ENCODE measurements at regions not wholly inside any gene's neighbourhood (a gene's known extent, or its start where the extent isn't known, plus 50 kb on each side); places are given as distances from the start of the nearest gene placed in this dataset.

DNA sequence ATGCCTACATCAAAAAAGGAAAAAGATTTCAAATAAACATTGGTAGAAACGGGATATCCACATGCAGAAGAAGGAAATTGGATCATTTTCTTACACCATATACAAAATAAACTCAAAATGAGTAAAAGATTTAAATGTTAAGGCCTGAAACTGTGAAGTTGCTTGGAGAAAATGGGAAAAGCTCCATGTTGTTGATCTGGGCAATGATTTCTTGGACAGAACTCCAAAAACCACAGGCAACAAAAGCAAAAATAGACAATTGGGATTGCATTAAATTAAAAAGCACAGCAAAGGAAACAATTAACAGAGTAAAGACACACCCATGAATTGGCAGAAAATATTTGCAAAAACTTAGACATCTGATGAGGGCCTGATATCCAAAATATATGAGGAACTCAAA lies 105.2 kb upstream of the APP start:
- TF ChIP-seq, protein P1, sequence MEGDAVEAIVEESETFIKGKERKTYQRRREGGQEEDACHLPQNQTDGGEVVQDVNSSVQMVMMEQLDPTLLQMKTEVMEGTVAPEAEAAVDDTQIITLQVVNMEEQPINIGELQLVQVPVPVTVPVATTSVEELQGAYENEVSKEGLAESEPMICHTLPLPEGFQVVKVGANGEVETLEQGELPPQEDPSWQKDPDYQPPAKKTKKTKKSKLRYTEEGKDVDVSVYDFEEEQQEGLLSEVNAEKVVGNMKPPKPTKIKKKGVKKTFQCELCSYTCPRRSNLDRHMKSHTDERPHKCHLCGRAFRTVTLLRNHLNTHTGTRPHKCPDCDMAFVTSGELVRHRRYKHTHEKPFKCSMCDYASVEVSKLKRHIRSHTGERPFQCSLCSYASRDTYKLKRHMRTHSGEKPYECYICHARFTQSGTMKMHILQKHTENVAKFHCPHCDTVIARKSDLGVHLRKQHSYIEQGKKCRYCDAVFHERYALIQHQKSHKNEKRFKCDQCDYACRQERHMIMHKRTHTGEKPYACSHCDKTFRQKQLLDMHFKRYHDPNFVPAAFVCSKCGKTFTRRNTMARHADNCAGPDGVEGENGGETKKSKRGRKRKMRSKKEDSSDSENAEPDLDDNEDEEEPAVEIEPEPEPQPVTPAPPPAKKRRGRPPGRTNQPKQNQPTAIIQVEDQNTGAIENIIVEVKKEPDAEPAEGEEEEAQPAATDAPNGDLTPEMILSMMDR (IDR thresholded peaks at IDR 0.05), result no peak
- TF ChIP-seq POLR2A (IDR thresholded peaks at IDR 0.05), result no peak
